Prostate gland (tissue), 2 donors: ENCODE measurements at regions not wholly inside any gene's neighbourhood (a gene's known extent, or its start where the extent isn't known, plus 50 kb on each side); places are given as distances from the start of the nearest gene placed in this dataset.

ENCODE experiments used
- CTCF ChIP-seq, 4 experiments: fragments of 200-600 bp in 2 of 4; fragments of 450-650 bp in 2 of 4; sonication (generic) in 2 of 4; IDR thresholded peaks; 1 replicate in 3 of 4; 2 replicates in 1 of 4; pipeline ENCODE4 v1.5.1; 2016 to 2019; ENCODE audit warnings: antibody characterized with exemption in 4 of 4, mild to moderate bottlenecking in 2 of 4, moderate library complexity in 2 of 4
- POLR2AphosphoS5 ChIP-seq: sonication (generic); formaldehyde crosslinking; IDR thresholded peaks from one replicate; pipeline ENCODE4 v1.6.1; 2017; ENCODE audit warnings: antibody characterized with exemption

GRCh38 chr15:47293466-47294162 is 423.7 kb upstream of the SEMA6D start:
- TF ChIP-seq CTCF (IDR thresholded peaks at IDR 0.05) = no peak
- peak; percentile 54 for TF ChIP-seq POLR2AphosphoS5
